HG02610 (cell line): ENCODE measurements at regions not wholly inside any gene's neighbourhood (a gene's known extent, or its start where the extent isn't known, plus 50 kb on each side); places are given as distances from the start of the nearest gene placed in this dataset.

Source experiments
- ATAC-seq: cut with Tn5 transposase; IDR thresholded peaks from one replicate; pipeline ENCODE4 v1.9.1; 2021; ENCODE audit warnings: mild to moderate bottlenecking, moderate library complexity; ENCODE audit not compliant: unreplicated experiment

DNA sequence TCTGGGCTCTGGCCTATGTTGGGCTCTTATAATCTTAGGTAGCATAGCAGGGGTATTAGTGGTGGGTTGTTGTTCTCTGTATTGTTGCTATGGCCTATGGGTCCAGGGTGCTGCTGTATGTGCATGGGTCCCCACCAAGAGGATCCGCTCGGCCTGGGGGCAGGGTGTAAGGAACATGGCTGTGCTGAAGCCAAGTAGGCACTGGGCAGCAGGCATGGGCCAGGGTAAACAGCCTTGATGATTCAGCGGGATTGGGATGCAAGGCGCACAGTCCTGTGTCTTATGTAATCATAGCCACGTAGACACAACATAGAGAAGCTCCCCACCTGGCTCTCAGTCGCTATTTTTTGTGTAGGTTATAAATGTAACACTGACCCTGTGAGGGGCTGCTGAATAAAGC, 306.9 kb downstream of the ZPLD1 start:
- ATAC-seq = no peak

DNA sequence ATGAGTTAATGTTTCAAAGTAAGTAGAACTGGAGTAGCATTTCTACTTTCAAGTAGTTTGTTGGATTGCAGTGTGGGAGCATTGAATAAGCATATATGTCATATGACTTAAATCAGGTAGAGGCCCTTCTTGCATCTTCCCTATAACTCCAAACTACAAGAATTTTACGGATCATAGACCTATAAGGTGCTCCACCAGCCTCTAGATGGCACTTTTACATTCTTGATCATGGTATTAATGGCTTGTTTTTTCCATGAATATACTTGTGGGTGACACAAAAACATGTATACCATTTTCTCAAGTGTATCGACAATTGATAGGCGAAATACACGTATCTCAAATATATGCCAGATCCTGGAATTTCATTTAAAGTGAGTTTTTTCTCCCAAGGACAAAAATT, 311.1 kb downstream of the ZPLD1 start:
- no peak for ATAC-seq

DNA sequence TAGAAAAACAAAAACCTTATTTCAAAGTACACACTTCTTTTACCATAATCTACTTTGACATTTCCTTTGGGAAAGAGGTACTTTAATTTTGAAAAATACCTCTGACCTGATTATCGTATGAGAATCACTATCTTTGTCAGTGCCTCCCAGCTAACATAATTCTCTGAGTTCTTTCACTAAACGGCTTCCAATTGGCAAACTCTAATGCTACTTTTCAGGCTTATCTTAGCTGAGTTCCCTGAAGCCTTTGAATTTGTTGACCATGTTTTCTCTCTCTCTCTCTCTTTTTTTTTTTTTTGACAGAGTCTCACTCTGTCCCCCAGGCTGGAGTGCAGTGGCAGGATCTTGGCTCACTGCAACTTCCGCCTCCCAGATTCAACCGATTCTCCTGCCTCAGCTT, 312.8 kb downstream of the ZPLD1 start:
- no peak for ATAC-seq

DNA sequence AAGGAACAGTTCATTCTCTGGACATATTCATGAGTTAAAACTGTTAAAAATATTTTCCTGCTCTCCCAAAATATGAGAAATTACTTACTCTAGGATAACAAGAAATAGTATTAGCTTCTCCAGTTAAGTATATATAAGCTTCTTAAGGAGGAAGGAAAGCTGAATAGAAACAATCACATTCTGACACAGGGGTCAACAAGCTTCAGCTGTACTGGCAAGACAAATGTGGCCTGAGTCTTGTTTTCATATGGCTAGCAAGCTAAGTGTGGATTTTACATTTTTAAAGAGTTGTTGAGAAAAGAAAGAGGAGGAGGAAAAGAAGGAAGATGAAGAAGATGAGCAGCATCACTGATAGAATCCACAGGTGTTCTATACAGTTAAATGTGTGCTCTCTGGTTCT, 313.8 kb downstream of the ZPLD1 start:
- ATAC-seq = no peak

DNA sequence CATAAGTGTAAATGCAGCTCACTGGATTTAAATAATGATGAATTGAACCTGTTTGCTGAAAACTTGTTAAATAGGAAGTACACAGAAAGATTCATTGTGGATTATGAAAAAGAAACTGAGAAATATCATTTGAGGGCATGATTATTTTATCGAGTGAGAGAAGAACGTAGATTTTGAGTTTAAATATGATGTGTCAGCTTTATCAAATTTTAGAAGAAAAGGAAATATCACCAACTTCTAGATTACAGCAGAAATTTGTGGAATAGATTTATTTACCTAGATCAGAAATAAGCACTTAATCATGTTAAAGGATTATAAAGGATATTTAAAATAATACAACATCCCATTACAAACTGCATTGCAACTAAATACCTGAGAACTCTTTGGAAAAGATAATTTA, 315.5 kb downstream of the ZPLD1 start:
- ATAC-seq = no peak

DNA sequence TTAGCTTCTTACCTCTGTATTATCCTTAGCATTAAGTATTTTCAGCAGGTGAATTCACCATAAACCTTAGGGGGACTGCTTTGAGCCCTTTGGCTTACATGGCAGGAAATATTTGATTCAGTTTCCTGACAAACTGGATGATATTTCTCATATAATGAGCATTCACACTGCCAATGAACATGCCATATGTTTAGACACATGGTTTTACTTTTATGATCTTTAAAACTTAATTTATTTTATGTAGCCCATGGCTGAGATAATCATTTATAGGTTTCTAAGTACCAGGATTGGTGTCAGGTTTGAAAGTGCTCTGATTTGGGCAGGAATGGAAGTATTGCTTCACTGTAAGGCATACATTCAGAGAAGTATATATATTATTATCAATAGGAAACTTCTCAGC, 319.1 kb downstream of the ZPLD1 start:
- ATAC-seq = no peak

DNA sequence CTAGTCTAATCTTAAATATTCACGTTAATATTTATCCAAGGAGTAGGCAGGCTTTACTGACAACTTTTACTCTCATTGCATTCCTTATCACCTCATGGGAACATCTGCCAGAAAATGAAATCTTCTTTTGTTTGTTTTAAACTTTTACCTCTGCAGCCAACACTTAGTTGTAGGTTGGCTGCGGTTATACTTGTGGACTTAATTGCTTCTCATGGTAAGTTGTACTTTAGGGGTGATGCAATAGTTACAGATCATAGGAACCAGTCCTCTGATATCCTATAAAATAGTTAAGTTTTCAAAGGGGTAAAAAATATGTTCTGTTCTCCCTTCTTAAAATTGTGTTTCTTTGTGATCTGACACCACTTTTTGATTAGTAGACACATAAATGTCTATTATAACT, 321.9 kb downstream of the ZPLD1 start:
- ATAC-seq = no peak

DNA sequence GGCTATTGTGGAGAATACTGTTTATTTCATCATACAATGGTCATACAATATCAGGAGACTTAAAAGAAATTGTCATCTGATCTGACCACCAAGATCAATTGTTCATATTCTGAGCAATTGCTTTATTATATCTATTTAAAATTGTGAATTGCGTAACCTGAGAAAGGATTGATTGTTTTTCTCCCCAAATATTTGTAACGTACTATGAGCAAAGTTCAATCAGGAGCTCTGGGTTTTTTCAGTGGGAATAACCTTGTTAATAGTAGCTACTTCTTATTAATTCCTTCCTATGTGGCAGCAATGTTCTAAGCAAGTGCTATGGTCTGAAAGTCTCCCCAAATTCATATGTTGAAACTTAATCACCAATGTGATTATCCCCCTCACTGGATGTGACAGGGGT, 323.1 kb downstream of the ZPLD1 start:
- no peak for ATAC-seq

DNA sequence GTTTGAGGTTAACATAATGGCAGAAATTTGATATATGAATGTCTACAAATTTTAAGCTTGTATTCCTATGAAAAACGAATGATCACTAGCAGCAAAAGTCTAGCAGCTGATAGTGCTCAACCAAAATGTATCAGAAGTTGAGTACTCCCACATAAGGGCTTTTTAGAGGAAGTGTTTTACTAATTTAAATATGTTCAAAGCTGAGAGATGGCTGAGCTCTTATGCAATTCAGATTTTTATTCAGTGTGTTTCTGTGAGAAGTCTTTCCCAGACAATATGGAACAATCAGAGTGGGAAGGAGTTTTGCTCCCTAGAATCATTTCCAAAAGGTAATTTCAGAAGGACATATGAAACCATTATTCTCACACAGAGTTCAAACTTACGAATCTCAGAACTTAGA, 327.0 kb downstream of the ZPLD1 start:
- no peak for ATAC-seq

DNA sequence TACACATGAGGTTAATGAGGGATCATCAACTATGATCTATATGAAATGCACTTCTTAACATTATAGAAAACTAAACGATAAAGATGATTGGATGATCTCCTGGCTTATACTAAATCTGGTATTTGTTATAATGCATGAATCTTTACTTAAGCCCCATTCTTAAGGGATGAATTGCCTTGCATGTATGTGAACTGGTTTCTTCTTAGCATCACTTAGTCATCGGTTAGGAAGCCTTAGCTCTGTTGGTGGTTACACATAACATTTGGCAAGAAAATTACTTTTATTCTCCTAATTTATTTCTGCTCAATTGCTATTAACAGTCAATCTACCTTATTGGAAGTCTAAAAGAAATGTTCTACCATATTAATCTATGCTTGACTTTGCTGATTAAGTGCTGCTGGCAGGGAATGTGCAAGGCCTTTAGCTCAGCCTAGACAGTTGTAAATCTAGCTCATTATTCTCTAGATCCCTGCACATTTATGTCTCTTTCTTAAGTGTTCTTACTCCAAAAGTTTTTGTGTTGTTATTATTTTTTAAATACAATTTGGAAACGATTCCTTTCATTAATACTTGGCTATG, 356.0 kb downstream of the ZPLD1 start:
- ATAC-seq = no peak

DNA sequence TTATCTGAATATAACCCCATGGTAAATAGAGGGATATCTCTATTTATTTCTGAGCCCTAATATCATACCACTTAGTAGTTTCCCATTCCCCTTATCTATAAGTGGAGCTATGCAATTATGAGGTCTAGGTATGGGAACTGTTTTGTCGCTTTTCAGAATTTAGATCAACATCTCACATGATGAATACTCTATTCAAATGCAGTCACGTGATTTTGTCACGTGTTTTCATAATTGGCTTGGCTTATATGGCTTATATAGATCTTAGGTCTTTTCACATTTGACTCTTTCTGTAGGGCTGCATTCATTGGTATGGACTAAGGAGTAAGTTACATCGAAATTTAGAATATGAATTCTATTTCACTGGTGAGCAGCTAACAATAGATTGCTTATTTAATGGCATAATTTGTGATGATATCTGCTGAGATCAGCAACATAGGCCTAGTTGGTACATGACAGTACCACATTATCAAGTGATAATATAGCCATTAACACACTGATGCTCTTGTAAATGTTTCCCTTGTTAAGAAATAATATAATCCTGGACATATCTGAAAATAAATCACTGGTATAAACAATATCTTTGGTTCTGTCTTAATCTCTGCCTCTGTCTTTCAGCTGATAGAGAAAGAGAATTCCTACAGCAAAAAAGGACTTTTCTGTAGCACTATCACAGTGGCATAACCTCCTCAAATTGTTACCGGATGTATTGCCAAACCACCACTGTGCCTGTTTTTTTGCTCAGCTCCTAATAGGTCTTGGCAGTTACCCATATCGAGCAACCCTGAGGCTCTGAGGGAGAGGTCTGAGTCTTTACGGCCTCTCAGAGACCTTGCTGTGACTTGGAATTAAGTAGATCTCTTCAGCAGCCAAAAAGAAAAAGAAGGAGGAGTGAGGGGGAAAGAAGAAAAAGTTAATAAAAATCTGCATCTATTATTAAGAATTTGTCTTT, 357.1 kb downstream of the ZPLD1 start:
- ATAC-seq = no peak

DNA sequence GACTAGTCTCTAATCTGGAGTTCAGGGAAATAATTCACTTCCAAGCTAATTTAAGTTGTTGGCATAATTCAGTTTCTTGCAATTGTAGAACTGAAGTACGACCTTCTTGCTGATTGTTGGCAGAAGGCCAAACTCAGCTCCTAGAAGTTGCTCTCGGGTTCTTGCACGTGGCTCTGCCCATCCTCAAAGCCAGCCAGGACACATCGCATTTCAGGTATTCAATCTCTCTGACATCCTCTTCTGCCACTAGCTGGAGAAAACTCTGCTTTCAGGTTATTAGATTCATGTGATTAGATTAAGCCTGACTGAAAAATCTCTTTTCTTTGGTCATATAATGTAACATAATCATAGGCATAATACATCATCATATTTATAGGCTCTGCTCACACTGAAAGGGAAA, 362.0 kb downstream of the ZPLD1 start:
- ATAC-seq = no peak

DNA sequence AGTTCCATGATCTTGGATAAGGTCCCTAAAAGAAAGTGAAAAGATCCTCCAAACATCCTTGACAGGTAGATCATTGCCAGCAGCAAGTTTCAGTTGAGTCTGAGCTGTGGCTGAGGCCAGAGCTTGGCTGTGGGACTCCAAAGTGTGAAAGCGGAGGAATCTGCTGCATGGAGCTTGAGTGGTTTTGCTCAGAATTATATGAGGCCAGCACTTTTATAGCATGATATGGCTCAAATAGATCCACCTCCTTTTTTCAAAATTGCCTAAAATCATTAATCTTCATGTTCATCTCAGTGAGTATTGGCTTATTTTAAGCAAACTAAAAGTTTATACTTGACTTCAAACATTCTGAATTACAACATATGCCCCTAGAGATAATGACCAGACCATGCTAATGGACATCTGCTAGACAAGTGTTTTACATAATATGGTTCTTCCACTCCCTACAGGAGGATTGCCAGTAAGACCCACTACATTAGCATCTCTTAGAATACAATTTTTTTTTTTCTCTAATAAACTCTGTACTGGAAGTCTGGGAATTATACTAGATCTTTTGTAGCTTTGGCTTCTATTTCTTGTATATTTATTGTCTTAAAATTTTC, 368.1 kb downstream of the ZPLD1 start:
- ATAC-seq = no peak

DNA sequence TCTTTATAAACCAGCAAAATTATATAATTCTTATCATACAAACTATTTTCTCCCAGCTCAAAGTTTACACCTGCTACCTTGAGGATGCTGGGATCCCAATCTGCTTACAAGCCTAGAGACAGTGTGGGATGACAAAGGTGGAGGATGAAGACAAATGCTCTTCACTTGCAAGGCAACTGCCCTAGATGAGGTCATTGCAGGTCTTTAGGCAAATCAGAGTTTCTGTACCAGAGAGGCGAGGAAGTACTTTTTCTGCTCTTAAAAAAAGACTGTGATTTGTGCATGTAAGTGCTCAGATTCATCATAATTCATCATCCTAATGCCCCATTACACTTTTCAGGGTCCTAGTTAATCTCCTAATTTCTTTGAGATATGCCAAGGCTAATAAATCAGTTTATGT, 376.1 kb downstream of the ZPLD1 start:
- ATAC-seq = no peak

DNA sequence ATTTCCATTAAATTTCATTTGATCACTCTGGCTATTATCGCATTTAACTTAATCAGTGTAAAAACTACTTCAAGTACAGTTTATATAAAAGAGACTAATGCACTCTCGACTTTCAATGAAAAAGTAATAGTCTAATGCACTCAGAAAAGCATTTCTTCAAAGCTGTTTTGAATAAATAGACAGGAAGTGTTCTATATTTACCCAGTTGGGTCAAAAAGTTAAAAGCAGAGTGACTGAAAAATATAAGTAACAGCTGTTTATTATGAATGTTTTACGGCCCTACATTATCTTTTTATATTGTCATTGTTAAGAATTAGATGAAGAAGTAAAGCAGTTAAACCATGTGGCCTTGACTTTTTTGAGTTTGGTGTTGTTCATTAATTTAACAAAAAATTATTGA, 391.8 kb downstream of the ZPLD1 start:
- no peak for ATAC-seq

DNA sequence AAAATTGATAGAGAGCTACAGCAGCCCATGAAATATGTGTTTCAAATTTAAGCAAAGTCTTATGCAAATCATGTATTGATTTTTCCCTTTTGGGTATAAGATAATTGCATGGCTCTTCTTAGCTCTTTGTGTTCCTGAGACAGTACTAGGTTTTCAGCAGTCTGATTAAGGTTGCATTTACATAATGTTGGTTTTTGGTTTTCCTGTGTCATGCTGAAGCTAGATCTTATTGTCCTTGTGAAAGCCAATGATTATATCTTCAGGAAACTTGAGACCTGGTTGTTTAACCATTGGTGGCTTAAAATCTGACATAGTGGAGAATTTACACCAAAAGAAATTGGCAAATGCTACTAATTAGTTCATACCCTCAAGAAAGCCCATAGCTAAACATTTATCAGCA, 392.6 kb downstream of the ZPLD1 start:
- ATAC-seq = no peak

DNA sequence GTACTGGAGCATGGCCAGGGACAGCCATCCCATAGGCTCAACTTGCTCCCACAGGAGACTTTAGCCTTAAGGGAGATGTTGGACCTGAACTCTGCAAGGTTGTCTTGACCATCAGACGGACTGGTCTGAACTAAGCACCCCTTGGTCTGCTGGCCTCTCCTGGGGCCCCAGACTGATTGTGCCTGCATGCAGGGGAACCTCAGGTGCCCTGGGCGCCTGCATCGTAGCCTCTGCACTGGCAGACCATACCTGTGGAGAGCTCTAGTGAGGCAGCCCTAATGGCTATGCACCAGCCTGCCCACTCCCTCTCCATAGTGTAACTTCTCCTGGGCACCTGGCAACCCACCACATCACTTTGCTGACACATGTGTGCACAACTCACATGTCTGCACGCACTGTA, 395.6 kb downstream of the ZPLD1 start:
- ATAC-seq = no peak

DNA sequence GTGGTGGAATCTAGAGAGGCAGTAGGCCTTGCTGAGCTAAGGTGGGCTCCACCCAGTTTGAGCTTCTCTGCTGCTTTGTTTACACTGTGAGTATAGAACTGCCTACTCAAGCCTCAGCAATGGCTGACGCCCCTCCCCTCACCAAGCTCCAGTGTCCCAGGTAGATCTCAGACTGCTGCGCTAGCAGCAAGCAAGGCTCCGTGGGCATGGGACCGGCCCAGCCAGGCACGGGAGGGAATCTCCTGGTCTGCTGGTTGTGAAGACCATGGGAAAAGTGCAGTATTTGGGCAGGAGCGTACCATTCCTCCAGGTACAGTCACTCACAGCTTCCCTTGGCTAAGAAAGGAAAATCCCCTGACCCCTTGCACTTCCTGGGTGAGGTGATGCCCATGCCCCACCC, 407.1 kb downstream of the ZPLD1 start:
- no peak for ATAC-seq

DNA sequence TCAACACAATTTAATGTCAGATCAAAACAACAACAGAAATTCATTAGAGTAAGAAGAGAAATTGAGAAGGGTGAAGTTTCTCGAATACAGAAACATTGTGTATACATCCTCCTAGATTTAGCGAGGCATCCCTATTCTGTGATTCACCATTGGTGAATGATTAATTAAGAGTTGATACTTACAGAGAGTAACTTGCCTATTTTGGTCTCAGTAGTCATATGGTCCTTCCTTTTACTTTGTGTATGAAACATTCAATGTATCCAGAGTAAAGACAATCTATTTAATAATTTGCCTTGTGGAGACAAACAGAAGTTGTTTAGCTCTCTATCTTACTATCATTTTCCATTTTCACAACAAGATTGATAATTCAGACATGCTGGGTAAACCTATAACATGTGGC, 432.0 kb downstream of the ZPLD1 start:
- ATAC-seq = no peak

DNA sequence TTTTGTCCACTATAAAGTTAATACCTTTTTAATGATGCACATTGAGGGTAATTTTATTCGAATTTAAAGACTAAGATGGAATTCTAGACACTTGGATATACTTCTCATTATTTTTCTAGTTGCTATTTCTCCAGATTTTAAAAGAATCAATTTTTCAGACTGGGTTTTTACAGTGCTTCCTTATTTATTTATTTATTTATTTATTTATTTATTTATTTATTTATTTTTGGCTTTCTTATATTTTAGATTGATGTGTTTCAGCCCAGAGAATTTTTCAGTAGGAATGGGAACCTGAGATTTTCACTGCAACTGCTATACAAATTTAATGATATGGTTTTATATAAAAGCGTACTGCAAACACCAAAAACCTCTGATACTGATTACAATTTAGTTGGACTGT, 448.7 kb downstream of the ZPLD1 start:
- no peak for ATAC-seq

DNA sequence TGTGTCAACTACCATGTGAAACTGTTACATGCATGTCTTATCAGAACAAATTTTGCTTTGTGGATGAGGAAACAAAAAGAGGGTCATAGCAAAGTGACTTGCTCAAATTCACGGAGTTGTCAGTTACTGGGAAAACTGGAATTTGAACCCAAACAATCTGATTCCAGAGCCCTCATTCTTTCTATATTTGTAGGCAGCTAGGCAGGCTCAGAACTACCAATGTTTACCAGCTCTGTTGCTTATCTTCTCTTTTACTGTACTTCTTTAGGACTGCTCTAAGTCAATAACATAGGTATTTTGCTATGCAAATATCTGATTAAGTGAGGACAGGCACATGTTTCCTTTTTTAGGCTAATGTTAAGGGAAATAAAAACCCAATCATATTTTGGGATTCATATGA, 450.5 kb downstream of the ZPLD1 start:
- ATAC-seq = no peak

DNA sequence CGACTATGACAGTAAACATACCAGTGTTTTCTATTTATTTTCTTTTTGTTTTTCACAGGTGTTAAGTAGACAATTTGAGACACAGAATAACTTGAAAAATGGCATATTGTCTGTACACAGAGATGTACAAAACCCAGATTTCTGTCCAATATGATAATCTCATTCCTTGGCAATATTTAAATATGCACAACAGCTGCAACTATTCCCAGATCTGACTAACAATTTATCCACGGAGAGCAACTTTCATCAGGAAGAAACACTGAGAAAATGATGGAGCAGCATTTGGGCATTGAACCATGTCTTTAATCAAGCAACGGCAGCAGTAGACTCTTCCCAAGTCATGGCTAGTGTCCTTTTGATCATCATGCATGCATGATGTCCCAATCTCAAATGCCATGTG, 452.6 kb downstream of the ZPLD1 start:
- ATAC-seq = no peak
